Mesenchymal stem cell (in vitro differentiated cells and primary cell): ENCODE measurements at regions not wholly inside any gene's neighbourhood (a gene's known extent, or its start where the extent isn't known, plus 50 kb on each side); places are given as distances from the start of the nearest gene placed in this dataset.
A peak's percentile ranks its signal among the peaks of the same experiment; 100 is the strongest.

Experiments used
- DNase-seq: peaks from one replicate; pipeline ENCODE4 v3.0.0-alpha.2; 2013
- H2AFZ ChIP-seq: one replicate; pipeline ENCODE4 v1.6.1; 2013; ENCODE audit warnings: low read depth, mild to moderate bottlenecking, control low read depth, inconsistent platforms, low read length, moderate library complexity
- H2AK5ac ChIP-seq: 2 replicates; pipeline ENCODE4 v1.6.1; 2013; ENCODE audit warnings: low read length, moderate library complexity, mild to moderate bottlenecking, inconsistent platforms; ENCODE audit not compliant: severe bottlenecking
- H2BK120ac ChIP-seq: one replicate; pipeline ENCODE4 v1.6.1; 2013; ENCODE audit warnings: low read depth, mild to moderate bottlenecking, inconsistent platforms, low read length, moderate library complexity
- H2BK12ac ChIP-seq, 2 experiments: one replicate each; pipeline ENCODE4 v1.6.1; 2013; ENCODE audit warnings: inconsistent platforms in 2 of 2, low read length in 2 of 2, mild to moderate bottlenecking in 2 of 2, moderate library complexity in 2 of 2, control low read depth in 1 of 2
- H2BK15ac ChIP-seq: one replicate; pipeline ENCODE4 v1.6.1; 2013; ENCODE audit warnings: mild to moderate bottlenecking, low read depth, inconsistent platforms; ENCODE audit not compliant: poor library complexity, severe bottlenecking
- H2BK5ac ChIP-seq: 2 replicates; pipeline ENCODE4 v1.6.1; 2013; ENCODE audit warnings: low read depth, mild to moderate bottlenecking, low read length, control low read depth, inconsistent platforms; ENCODE audit not compliant: poor library complexity, severe bottlenecking
- H3K14ac ChIP-seq, 2 experiments: one replicate each; pipeline ENCODE4 v1.6.1; 2013; ENCODE audit warnings: inconsistent platforms in 2 of 2, low read length in 2 of 2, control low read depth in 1 of 2, mild to moderate bottlenecking in 1 of 2, moderate library complexity in 1 of 2
- H3K18ac ChIP-seq, 2 experiments: one replicate each; pipeline ENCODE4 v1.6.1; 2013; ENCODE audit warnings: inconsistent platforms in 2 of 2, low read length in 2 of 2, control low read depth in 1 of 2, low read depth in 1 of 2, mild to moderate bottlenecking in 1 of 2
- H3K23ac ChIP-seq, 2 experiments: one replicate each; pipeline ENCODE4 v1.6.1; 2013; ENCODE audit warnings: inconsistent platforms in 2 of 2, low read length in 2 of 2, mild to moderate bottlenecking in 2 of 2, moderate library complexity in 2 of 2, control low read depth in 1 of 2
- H3K27ac ChIP-seq: 2 replicates; pipeline ENCODE4 v1.5.1; 2013; ENCODE audit warnings: mild to moderate bottlenecking, moderate library complexity, low read length, control low read depth, inconsistent platforms; ENCODE audit not compliant: poor library complexity, severe bottlenecking
- H3K27me3 ChIP-seq, 2 experiments: 2 replicates each; pipeline versions ENCODE4 v1.6.1 to v1.7.0; 2013; ENCODE audit warnings: low read length in 2 of 2, mild to moderate bottlenecking in 2 of 2, moderate library complexity in 2 of 2, control low read depth in 1 of 2, inconsistent platforms in 1 of 2; ENCODE audit not compliant: control insufficient read depth in 1 of 2, insufficient read depth in 1 of 2
- H3K36me3 ChIP-seq, 2 experiments: 2 replicates each; pipeline versions ENCODE4 v1.6.1 to v1.7.0; 2013; ENCODE audit warnings: low read length in 2 of 2, control low read depth in 1 of 2, inconsistent platforms in 1 of 2, low read depth in 1 of 2, mild to moderate bottlenecking in 1 of 2; ENCODE audit not compliant: insufficient read depth in 2 of 2, control insufficient read depth in 1 of 2
- H3K4ac ChIP-seq, 2 experiments: one replicate each; pipeline ENCODE4 v1.6.1; 2013; ENCODE audit warnings: inconsistent platforms in 2 of 2, low read length in 2 of 2, mild to moderate bottlenecking in 2 of 2, moderate library complexity in 2 of 2, control low read depth in 1 of 2, low read depth in 1 of 2
- H3K4me1 ChIP-seq: 2 replicates; pipeline ENCODE4 v1.6.1; 2013; ENCODE audit warnings: low read depth, low read length, control low read depth; ENCODE audit not compliant: control insufficient read depth, insufficient read depth
- H3K4me2 ChIP-seq: 2 replicates; pipeline ENCODE4 v1.6.1; 2013; ENCODE audit warnings: low read length, mild to moderate bottlenecking, inconsistent platforms; ENCODE audit not compliant: poor library complexity, severe bottlenecking
- H3K4me3 ChIP-seq, 2 experiments: 2 replicates each; pipeline versions ENCODE4 v1.5.1 to v1.7.0; 2013; ENCODE audit warnings: low read length in 2 of 2, mild to moderate bottlenecking in 2 of 2, control low read depth in 1 of 2, low read depth in 1 of 2; ENCODE audit not compliant: insufficient read depth in 1 of 2
- H3K79me1 ChIP-seq: replicated peaks from 2 replicates; pipeline ENCODE4 v1.6.1; 2013; ENCODE audit warnings: mild to moderate bottlenecking, control low read depth, low read length, inconsistent platforms; ENCODE audit not compliant: poor library complexity, severe bottlenecking
- H3K9ac ChIP-seq: 2 replicates; pipeline ENCODE4 v1.7.0; 2013; ENCODE audit warnings: mild to moderate bottlenecking, low read length, moderate library complexity
- H3K9me3 ChIP-seq: 2 replicates; pipeline ENCODE4 v1.7.0; 2013; ENCODE audit warnings: mild to moderate bottlenecking, low read length; ENCODE audit not compliant: control insufficient read depth
- H4K8ac ChIP-seq: one replicate; pipeline ENCODE4 v1.6.1; 2013; ENCODE audit warnings: inconsistent platforms, mild to moderate bottlenecking, low read length, moderate library complexity
- H4K91ac ChIP-seq: one replicate; pipeline ENCODE4 v1.6.1; 2013; ENCODE audit warnings: mild to moderate bottlenecking, low read length, inconsistent platforms
- WGBS: methylation state at CpG from one replicate; pipeline ENCODE4 v1.1.7; 2013; ENCODE audit warnings: mixed read lengths; 5-methylcytosine and 5-hydroxymethylcytosine counted together

- Histone ChIP-seq H3K27me3 (no peaks in the 10 kb centered on the region), H3K36me3 (no peaks in the 10 kb centered on the region), H3K4me3 (no peak overlapping the region), H2BK15ac (no peak overlapping the region), H2AFZ (no peak overlapping the region), H4K91ac (no peak overlapping the region), H2BK12ac (no peak overlapping the region), H4K8ac (no peak overlapping the region), H2BK5ac (no peak overlapping the region), H3K4me1 (no peaks in the 10 kb centered on the region), H3K14ac (no peak overlapping the region), H3K9ac (no peak overlapping the region), H3K23ac (no peak overlapping the region), H2AK5ac (no peak overlapping the region), H2BK120ac (no peak overlapping the region), H3K9me3 (no peaks in the 10 kb centered on the region), H3K79me1 (no peaks in the 10 kb centered on the region), H3K27ac (no peak overlapping the region), H3K18ac (no peak overlapping the region), H3K4me2 (no peak overlapping the region), H3K4ac (no peak overlapping the region)
- peak; percentile 39 for DNase-seq
- 100% methylated on average over 1 of the region's 3 CpGs for WGBS
Measured at GRCh38 chr10:61280303-61280702, 172.9 kb downstream of the TMEM26 start.

GRCh38 chr10:61279400-61279799 lies 173.8 kb downstream of the TMEM26 start:
- no peak overlapping the region for H3K14ac ChIP-seq
- 91% methylated on average over 7 of the region's 7 CpGs for WGBS

GRCh38 chr10:61278556-61278955 lies 174.6 kb downstream of the TMEM26 start:
- H3K27me3 ChIP-seq = no peaks in the 10 kb centered on the region
- no peaks in the 10 kb centered on the region for H3K36me3 ChIP-seq
- no peaks in the 10 kb centered on the region for H3K9me3 ChIP-seq
- H3K4ac ChIP-seq = no peak overlapping the region
- no peak for DNase-seq
- 100% methylated on average over 1 of the region's 2 CpGs for WGBS
- no peak overlapping the region for H2AFZ ChIP-seq
- H2BK120ac ChIP-seq = no peak overlapping the region
- no peak overlapping the region for H3K9ac ChIP-seq
- no peak overlapping the region for H2AK5ac ChIP-seq
- no peak overlapping the region for H2BK5ac ChIP-seq
- no peak overlapping the region for H2BK12ac ChIP-seq
- no peak overlapping the region for H4K8ac ChIP-seq
- H3K27ac ChIP-seq = no peak overlapping the region
- no peak overlapping the region for H3K14ac ChIP-seq
- no peak overlapping the region for H3K4me2 ChIP-seq
- H4K91ac ChIP-seq = no peak overlapping the region
- no peak overlapping the region for H3K4me3 ChIP-seq
- no peak overlapping the region for H3K23ac ChIP-seq
- no peak overlapping the region for H2BK15ac ChIP-seq
- no peaks in the 10 kb centered on the region for H3K4me1 ChIP-seq
- no peak overlapping the region for H3K18ac ChIP-seq
- no peaks in the 10 kb centered on the region for H3K79me1 ChIP-seq

More at GRCh38 chr10:61279400-61279799, 173.8 kb downstream of the TMEM26 start:
- H3K27me3 ChIP-seq = no peaks in the 10 kb centered on the region
- H3K4me1 ChIP-seq = no peaks in the 10 kb centered on the region
- H3K36me3 ChIP-seq = no peaks in the 10 kb centered on the region
- H2BK15ac ChIP-seq = no peak overlapping the region
- no peak overlapping the region for H2BK120ac ChIP-seq
- no peak overlapping the region for H3K18ac ChIP-seq
- H3K9me3 ChIP-seq = no peaks in the 10 kb centered on the region
- no peak overlapping the region for H3K4me3 ChIP-seq
- no peak overlapping the region for H2BK5ac ChIP-seq
- no peak overlapping the region for H4K91ac ChIP-seq
- H3K4me2 ChIP-seq = no peak overlapping the region
- H3K79me1 ChIP-seq = no peaks in the 10 kb centered on the region
- no peak overlapping the region for H2BK12ac ChIP-seq
- no peak overlapping the region for H3K23ac ChIP-seq
- H3K4ac ChIP-seq = no peak overlapping the region
- no peak overlapping the region for H3K27ac ChIP-seq
- H2AK5ac ChIP-seq = no peak overlapping the region
- no peak overlapping the region for H4K8ac ChIP-seq
- DNase-seq = no peak
- H2AFZ ChIP-seq = no peak overlapping the region
- H3K9ac ChIP-seq = no peak overlapping the region

GRCh38 chr10:61272781-61273180 lies 180.4 kb downstream of the TMEM26 start:
- no peak overlapping the region for H2BK15ac ChIP-seq
- H2BK12ac ChIP-seq = no peak overlapping the region
- no peak overlapping the region for H4K8ac ChIP-seq
- H3K27ac ChIP-seq = no peak overlapping the region
- no peaks in the 10 kb centered on the region for H3K36me3 ChIP-seq
- H3K9ac ChIP-seq = no peak overlapping the region
- H3K79me1 ChIP-seq = no peaks in the 10 kb centered on the region
- H3K4ac ChIP-seq = no peak overlapping the region
- no peak overlapping the region for H2AK5ac ChIP-seq
- no peak overlapping the region for H2AFZ ChIP-seq
- H3K23ac ChIP-seq = no peak overlapping the region
- no peak overlapping the region for H2BK120ac ChIP-seq
- no peak overlapping the region for H3K18ac ChIP-seq
- H3K4me3 ChIP-seq = no peak overlapping the region
- no peak overlapping the region for H3K4me2 ChIP-seq
- no peak overlapping the region for H3K14ac ChIP-seq
- H3K4me1 ChIP-seq = no peaks in the 10 kb centered on the region
- H3K27me3 ChIP-seq = no peaks in the 10 kb centered on the region
- H3K9me3 ChIP-seq = no peaks in the 10 kb centered on the region
- no peak overlapping the region for H2BK5ac ChIP-seq
- H4K91ac ChIP-seq = no peak overlapping the region
- DNase-seq = no peak
